Parathyroid adenoma (tissue), 2 donors: ENCODE measurements at regions not wholly inside any gene's neighbourhood (a gene's known extent, or its start where the extent isn't known, plus 50 kb on each side); places are given as distances from the start of the nearest gene placed in this dataset.

ENCODE experiments used
- H2AFZ ChIP-seq: fragments of 300-600 bp; sonication (generic); one replicate; pipeline ENCODE4 v1.7.0; 2017; ENCODE audit warnings: antibody characterized with exemption, mild to moderate bottlenecking
- H3K27ac ChIP-seq: fragments of 300-600 bp; sonication (generic); one replicate; pipeline ENCODE4 v1.7.0; 2017
- H3K27me3 ChIP-seq: fragments of 300-600 bp; sonication (generic); one replicate; pipeline ENCODE4 v1.7.0; 2017; ENCODE audit warnings: low read length; ENCODE audit not compliant: control insufficient read depth, insufficient read depth
- H3K36me3 ChIP-seq: fragments of 300-600 bp; sonication (generic); one replicate; pipeline ENCODE4 v1.7.0; 2017; ENCODE audit warnings: low read length; ENCODE audit not compliant: control insufficient read depth, insufficient read depth
- H3K4me1 ChIP-seq: fragments of 300-600 bp; sonication (generic); one replicate; pipeline ENCODE4 v1.7.0; 2017; ENCODE audit warnings: control low read depth
- H3K4me2 ChIP-seq: fragments of 300-600 bp; sonication (generic); one replicate; pipeline ENCODE4 v1.7.0; 2017; ENCODE audit warnings: low read length
- H3K4me3 ChIP-seq: fragments of 300-600 bp; sonication (generic); one replicate; pipeline ENCODE4 v1.7.0; 2017; ENCODE audit warnings: low read depth, low read length
- H3K79me2 ChIP-seq: fragments of 300-600 bp; sonication (generic); one replicate; pipeline ENCODE4 v1.7.0; 2017; ENCODE audit warnings: control low read depth
- H3K9ac ChIP-seq: fragments of 300-600 bp; sonication (generic); one replicate; pipeline ENCODE4 v1.7.0; 2017; ENCODE audit warnings: mild to moderate bottlenecking
- H3K9me3 ChIP-seq: fragments of 300-600 bp; sonication (generic); one replicate; pipeline ENCODE4 v1.7.0; 2017; ENCODE audit warnings: low read length; ENCODE audit not compliant: control insufficient read depth
- CTCF ChIP-seq: fragments of 300-600 bp; sonication (generic); IDR thresholded peaks from one replicate; pipeline ENCODE4 v1.7.0; 2017; ENCODE audit warnings: antibody characterized with exemption, mild to moderate bottlenecking
- donor health status: primary hyperparathyroidism.

DNA sequence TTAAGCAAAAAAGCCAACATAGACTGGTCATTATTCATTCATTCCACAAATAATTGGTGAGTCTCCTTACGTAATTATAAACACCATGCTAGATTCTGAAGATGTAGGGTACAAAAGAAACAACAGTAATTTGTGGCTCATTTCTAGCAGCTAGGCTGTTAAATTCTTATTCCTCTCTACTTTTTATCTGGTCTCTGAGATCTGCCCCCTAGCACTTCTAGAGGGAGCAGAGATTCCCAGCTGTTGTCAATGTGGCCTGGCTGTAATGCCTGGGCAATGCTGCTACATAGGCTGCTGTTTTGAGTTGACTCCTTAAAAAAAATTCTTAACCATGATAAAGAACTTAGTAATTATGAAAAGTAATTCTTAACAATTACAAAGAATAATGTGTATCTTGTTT is 434.9 kb upstream of the THRB start:
- Histone ChIP-seq H3K9ac (no peak overlapping the region), H3K36me3 (no peaks in the 10 kb centered on the region), H2AFZ (no peak overlapping the region), H3K9me3 (no peaks in the 10 kb centered on the region), H3K4me1 (no peaks in the 10 kb centered on the region), H3K4me3 (no peak overlapping the region), H3K27ac (no peak overlapping the region), H3K79me2 (no peaks in the 10 kb centered on the region), H3K27me3 (no peaks in the 10 kb centered on the region), H3K4me2 (no peak overlapping the region)
- no peak for TF ChIP-seq CTCF

DNA sequence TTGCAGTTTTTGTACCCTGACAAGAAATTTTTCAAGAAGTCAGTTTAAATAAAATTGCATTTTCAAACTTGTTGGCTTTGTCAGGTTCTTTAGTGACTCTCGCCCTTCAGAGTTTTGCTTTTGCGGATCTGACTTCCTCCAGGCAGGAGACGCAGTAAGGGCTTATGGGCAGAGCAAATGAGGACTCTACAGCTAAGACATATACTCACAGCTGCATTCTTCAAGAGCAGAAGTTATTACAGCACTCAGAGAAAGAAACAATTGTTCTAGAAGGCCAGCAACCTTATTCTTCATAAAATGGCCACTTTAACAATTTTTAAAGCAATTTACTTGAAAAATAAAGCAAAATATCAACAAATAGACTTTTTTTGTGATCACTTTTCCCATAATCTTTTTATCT is 438.8 kb upstream of the THRB start:
- Histone ChIP-seq H3K4me3 (no peak overlapping the region), H3K27ac (no peak overlapping the region), H3K4me1 (no peaks in the 10 kb centered on the region), H3K27me3 (no peaks in the 10 kb centered on the region), H3K79me2 (no peaks in the 10 kb centered on the region), H3K9ac (no peak overlapping the region), H3K9me3 (no peaks in the 10 kb centered on the region), H2AFZ (no peak overlapping the region), H3K4me2 (no peak overlapping the region), H3K36me3 (no peaks in the 10 kb centered on the region)
- no peak for TF ChIP-seq CTCF

- Histone ChIP-seq H3K4me2 (no peak overlapping the region), H3K9me3 (no peaks in the 10 kb centered on the region), H3K36me3 (no peaks in the 10 kb centered on the region), H3K79me2 (no peaks in the 10 kb centered on the region), H3K27ac (no peak overlapping the region), H3K27me3 (no peaks in the 10 kb centered on the region), H2AFZ (no peak overlapping the region), H3K9ac (no peak overlapping the region), H3K4me1 (no peaks in the 10 kb centered on the region), H3K4me3 (no peak overlapping the region)
- no peak for TF ChIP-seq CTCF
Measured at GRCh38 chr3:24936574-24936973, 441.9 kb upstream of the THRB start.

GRCh38 chr3:24937228-24937627 is 442.6 kb upstream of the THRB start:
- Histone ChIP-seq H3K4me1 (no peaks in the 10 kb centered on the region), H3K9ac (no peak overlapping the region), H2AFZ (no peak overlapping the region), H3K27me3 (no peaks in the 10 kb centered on the region), H3K79me2 (no peaks in the 10 kb centered on the region), H3K36me3 (no peaks in the 10 kb centered on the region), H3K4me3 (no peak overlapping the region), H3K27ac (no peak overlapping the region), H3K9me3 (no peaks in the 10 kb centered on the region), H3K4me2 (no peak overlapping the region)
- no peak for TF ChIP-seq CTCF

DNA sequence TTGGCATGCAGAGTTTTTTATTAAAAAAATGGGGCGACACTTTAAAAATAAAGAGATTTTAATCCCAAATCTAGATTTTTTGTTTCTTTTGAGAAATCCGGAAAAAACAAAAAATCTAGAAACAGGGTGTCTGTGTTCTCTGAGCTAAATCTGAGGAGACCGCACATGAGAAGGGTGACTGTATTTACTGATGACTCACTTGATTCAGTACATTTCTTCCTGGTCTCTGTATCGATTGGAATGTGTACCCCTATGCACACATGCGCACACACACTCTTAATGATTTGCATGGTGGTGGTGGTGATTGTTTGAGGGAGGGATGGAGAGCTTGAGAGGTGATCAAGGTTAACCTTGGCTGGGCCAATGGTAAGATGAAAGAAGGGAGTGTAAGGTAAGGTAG is 443.1 kb upstream of the THRB start:
- H3K79me2 ChIP-seq = no peaks in the 10 kb centered on the region
- H3K4me2 ChIP-seq = no peak overlapping the region
- H3K27me3 ChIP-seq = no peaks in the 10 kb centered on the region
- TF ChIP-seq CTCF = no peak
- no peaks in the 10 kb centered on the region for H3K9me3 ChIP-seq
- H3K4me3 ChIP-seq = no peak overlapping the region
- H3K4me1 ChIP-seq = no peaks in the 10 kb centered on the region
- no peak overlapping the region for H3K27ac ChIP-seq
- H3K36me3 ChIP-seq = no peaks in the 10 kb centered on the region
- H2AFZ ChIP-seq = no peak overlapping the region
- H3K9ac ChIP-seq = no peak overlapping the region
